LNCAP (cell line): ENCODE measurements at regions not wholly inside any gene's neighbourhood (a gene's known extent, or its start where the extent isn't known, plus 50 kb on each side); places are given as distances from the start of the nearest gene placed in this dataset.

ENCODE experiments used
- TF ChIP-seq, protein P1 (sequence below): fragments of 450-650 bp; IDR thresholded peaks from 2 replicates; pipeline ENCODE4 v1.5.1; 2017; ENCODE audit warnings: mild to moderate bottlenecking

DNA sequence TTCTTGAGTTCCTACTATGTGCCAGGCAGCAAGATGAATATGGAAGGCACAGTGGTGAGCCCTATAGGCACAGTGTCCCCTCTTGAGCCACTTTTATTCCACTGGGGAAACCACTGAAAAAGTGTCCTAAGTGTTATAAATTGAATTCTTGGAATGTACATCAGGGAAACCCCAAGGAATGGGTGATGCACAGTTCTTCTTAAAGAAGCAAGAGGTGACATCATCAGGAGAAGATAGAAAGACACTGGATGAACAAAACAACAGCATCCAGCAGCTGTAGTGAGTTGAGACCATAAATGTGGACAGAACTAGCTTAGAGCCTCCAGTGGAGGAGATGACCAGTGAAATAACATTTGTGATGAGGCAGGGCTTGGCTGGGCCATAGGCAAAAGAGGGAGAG is 199.2 kb upstream of the ANKRD55 start:
- TF ChIP-seq, protein P1, sequence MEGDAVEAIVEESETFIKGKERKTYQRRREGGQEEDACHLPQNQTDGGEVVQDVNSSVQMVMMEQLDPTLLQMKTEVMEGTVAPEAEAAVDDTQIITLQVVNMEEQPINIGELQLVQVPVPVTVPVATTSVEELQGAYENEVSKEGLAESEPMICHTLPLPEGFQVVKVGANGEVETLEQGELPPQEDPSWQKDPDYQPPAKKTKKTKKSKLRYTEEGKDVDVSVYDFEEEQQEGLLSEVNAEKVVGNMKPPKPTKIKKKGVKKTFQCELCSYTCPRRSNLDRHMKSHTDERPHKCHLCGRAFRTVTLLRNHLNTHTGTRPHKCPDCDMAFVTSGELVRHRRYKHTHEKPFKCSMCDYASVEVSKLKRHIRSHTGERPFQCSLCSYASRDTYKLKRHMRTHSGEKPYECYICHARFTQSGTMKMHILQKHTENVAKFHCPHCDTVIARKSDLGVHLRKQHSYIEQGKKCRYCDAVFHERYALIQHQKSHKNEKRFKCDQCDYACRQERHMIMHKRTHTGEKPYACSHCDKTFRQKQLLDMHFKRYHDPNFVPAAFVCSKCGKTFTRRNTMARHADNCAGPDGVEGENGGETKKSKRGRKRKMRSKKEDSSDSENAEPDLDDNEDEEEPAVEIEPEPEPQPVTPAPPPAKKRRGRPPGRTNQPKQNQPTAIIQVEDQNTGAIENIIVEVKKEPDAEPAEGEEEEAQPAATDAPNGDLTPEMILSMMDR = no peak

DNA sequence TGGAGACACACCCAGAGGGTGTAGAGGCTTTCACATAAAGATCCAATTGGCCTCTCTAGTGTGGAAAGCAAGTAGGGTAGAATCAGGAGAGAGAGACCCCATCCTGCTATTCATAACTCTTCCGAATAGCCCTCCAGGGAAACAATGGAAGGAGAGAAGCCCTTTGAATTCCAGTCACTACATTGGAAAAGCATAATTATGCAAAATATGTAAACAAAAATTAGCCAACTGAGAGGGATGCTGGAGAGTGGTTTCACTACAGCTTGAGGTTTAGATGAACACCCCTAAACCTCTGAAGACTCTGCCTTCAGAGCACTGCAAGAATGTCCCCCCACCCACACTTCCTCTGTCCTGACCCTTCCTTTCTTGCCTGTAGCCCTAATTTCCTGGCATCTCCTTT is 197.3 kb upstream of the ANKRD55 start:
- TF ChIP-seq, protein P1 = no peak

DNA sequence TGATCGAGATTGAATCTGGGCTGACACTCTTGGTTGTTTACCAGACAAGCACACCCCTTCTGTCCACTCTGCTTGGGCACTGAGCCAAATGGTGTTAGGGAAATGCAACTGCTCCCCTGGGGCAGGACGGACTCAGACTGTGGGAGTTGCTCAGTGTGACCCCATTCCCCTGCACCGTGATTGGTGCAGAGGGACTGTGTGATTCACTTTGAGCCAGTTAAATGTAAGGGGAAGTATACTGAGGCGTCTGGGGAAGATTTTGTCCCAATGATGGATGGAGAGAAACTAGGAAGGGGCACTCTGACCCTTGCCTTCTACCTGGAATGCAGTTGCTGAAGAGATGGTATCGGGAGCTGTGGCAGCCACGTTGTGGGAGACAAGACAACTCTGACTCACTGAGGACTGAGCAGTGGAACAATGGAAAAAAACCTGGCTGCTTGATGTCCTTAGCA is 196.0 kb upstream of the ANKRD55 start:
- TF ChIP-seq, protein P1 = no peak

DNA sequence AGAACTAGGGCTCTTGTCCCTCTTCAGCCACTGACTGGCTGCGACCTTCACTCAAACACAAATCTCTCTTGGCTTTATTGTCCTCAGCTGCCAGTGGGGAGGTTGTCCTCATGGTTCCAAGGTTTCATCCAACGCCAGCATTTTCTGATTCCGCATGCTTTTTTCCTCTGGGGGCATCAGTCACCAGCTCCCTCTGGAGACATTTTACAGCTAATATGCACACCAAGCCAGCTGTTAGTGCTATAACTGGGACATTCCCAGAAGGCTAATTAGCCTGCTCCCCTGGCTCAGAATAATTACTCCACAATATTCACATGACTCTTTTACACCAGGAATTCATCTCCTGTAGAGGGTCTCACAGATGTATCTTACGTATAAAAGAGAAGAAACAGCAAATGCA is 193.6 kb upstream of the ANKRD55 start:
- TF ChIP-seq, protein P1 = no peak

DNA sequence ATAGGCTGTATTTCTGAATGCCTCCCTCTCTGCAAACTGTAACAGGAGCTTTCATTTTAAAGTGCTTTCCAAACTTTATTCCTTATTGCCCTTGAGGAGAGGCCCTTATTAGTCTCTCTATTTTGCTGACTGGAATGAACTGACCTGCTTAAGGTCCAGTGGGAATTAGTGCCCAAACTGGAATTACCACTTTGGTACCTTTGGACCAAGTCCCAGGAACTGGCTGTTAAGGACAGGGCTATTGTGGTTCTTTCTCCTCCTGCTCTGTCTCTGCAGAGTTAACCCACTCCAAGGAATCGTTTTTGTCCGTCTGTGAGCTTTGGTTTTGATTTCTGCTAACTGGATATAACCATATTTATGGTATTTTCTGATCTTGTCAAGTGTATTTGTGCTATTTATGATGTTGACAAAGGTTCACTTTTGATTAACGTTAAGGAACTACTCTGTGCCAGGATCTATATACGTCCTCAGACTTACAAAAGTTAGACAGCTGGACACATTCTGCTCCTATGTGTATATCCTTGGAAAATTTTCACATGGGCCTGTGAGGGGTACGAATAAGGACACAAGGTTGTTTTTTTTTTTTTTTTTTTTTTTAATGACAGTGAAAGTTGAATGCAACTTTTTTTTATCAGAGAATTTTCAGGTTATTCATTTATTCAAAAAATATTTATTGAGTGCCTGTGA is 189.1 kb upstream of the ANKRD55 start:
- TF ChIP-seq, protein P1 = no peak

DNA sequence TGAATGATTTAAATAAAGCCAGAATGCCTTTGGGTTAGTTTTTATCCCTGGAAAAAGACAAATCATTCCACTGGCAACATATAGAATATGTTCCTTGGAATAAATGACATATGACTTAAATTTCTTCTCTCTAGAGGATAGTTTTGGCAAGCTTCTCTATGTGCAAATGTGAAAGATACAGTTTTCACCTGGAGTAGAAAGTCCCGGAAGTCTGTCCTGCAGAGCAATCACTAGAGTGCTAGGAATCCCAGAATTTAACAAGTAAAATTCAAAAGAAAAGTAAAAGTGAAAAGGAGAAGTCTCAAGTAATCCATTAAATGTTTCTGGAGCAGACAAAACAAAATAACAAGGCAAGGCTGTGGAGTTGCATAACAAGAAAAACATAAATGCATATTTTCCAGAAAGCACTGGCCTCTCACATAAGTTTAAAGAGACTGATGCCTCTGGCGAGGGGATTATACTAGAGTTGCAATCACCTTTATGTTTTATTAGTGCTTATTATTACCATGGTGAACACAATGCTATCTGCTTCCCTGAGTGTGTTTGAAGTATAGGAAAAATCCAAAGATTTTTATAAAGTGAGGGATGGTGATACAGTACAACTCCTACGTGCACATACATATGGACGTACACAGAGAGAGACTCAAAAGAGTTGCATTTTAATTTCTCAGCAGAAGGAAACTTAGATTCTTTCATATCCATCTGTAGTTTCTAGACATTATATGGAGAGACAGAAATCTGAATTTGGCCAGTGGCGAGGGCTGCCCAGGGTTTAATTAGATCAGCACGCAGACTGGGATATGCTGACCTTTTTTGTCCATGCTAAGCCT is 188.3 kb upstream of the ANKRD55 start:
- TF ChIP-seq, protein P1 = no peak

DNA sequence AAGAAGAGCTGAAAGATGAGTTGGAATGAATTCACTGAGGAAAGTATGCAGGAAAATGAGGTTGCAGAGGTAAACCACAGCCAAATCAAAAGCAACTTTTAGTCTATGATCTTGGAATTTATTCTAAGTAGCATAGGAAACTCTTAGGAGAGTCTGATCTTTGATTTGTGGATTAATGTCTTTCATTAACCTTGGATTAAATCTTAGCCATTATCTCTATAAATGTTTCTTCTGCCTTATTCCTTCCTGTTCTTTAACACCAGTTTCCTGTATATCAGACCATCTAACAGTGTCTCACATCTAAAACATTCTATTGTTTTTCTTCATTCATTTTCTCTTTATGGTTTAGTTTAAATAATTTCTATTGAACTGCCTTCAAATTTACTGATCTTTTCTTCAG is 187.2 kb upstream of the ANKRD55 start:
- TF ChIP-seq, protein P1 = no peak
